Transverse colon (tissue), 4 donors: ENCODE measurements at regions not wholly inside any gene's neighbourhood (a gene's known extent, or its start where the extent isn't known, plus 50 kb on each side); places are given as distances from the start of the nearest gene placed in this dataset.

ENCODE experiments used
- DNase-seq: peaks from one replicate; pipeline ENCODE4 v3.0.0-alpha.2; 2019
- H3K27ac ChIP-seq, 4 donors: fragments of 200-600 bp; sonication (generic); 2 replicates each; pipeline ENCODE4 v1.5.1; 2016 to 2018; ENCODE audit warnings: inconsistent platforms in 4 of 4
- H3K27me3 ChIP-seq: fragments of 200-600 bp; sonication (generic); 2 replicates; pipeline ENCODE4 v1.5.1; 2017; ENCODE audit warnings: inconsistent platforms
- H3K36me3 ChIP-seq, 4 donors: fragments of 200-600 bp; sonication (generic); 2 replicates each; pipeline ENCODE4 v1.5.1; 2017 to 2019; ENCODE audit warnings: inconsistent platforms in 4 of 4
- H3K4me1 ChIP-seq, 4 donors: fragments of 200-600 bp; sonication (generic); 2 replicates each; pipeline ENCODE4 v1.5.1; 2017 to 2020; ENCODE audit warnings: inconsistent platforms in 4 of 4
- H3K4me3 ChIP-seq, 4 donors: fragments of 200-600 bp; sonication (generic); 1 replicate in 1 of 4; 2 replicates in 3 of 4; pipeline versions ENCODE4 v1.5.1 to v1.6.1; 2017 to 2019; ENCODE audit warnings: inconsistent platforms in 4 of 4
- H3K9me3 ChIP-seq, 2 donors: fragments of 200-600 bp; sonication (generic); 2 replicates each; pipeline ENCODE4 v1.5.1; 2017 to 2019; ENCODE audit warnings: inconsistent platforms in 2 of 2
- CTCF ChIP-seq, 5 experiments: fragments of 200-600 bp in 3 of 5; fragments of 450-650 bp in 2 of 5; sonication (generic) in 3 of 5; IDR thresholded peaks; 1 replicate in 2 of 5; 2 replicates in 3 of 5; pipeline ENCODE4 v1.5.1; 2016 to 2017; ENCODE audit warnings: antibody characterized with exemption in 5 of 5, inconsistent platforms in 3 of 5, mild to moderate bottlenecking in 2 of 5, moderate library complexity in 1 of 5
- EP300 ChIP-seq: sonication (generic); formaldehyde crosslinking; IDR thresholded peaks from one replicate; pipeline ENCODE4 v1.6.1; 2017; ENCODE audit warnings: antibody characterized with exemption, low read depth
- POLR2A ChIP-seq: fragments of 450-650 bp; IDR thresholded peaks from one replicate; pipeline ENCODE4 v1.6.1; 2016; ENCODE audit warnings: antibody characterized with exemption, mild to moderate bottlenecking, moderate library complexity
- POLR2AphosphoS5 ChIP-seq, 3 donors: sonication (generic); formaldehyde crosslinking; IDR thresholded peaks; one replicate each; pipeline ENCODE4 v1.6.1; 2016; ENCODE audit warnings: antibody characterized with exemption in 3 of 3
- WGBS, 2 donors: methylation state at CpG; one replicate each; pipeline ENCODE4 v1.1.5; 2018; ENCODE audit warnings: low coverage in 1 of 2; 5-methylcytosine and 5-hydroxymethylcytosine counted together
- in situ Hi-C, 4 donors: fragments of 200-750 bp; cut with MboI; loops; one replicate each; pipeline versions ENCODE4 v1.15.0 to v1.15.1; 2017; ENCODE audit warnings: low sequenced_read_pairs in 3 of 4, low pct_ligation_motif_present in 1 of 4, low pct_unique_long_range_greater_than_20kb in 1 of 4
- intact Hi-C: fragments of 100-400 bp; cut with DNase I; formaldehyde crosslinking; loops from one replicate; pipeline ENCODE4 v1.15.1; 2023; ENCODE audit warnings: low total_unique reads

DNA sequence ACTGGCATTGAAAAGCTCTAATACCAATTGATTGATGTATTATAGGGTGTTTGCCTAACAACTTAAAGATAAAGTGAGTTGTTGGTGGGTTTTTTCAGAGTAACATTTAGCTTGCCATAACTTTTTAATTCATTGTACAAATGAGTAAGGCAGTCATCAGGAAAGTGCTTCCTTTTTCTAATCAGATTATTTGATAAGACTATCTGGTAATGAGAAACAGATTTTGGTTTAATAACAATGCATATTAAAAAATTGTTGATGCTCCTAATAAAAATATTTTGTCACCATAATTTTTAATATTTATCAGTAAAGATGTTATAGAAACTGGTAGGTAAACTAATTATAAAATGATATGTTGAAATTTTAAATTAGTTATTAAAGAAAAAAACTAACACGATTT lies 51.3 kb downstream of the BLTP1 start:
- no peak overlapping the region for H3K27ac ChIP-seq
- 83 to 100% methylated on average over 1 of the region's 1 CpG for WGBS, 2 donors
- no peaks in the 10 kb centered on the region for H3K27me3 ChIP-seq
- H3K9me3 ChIP-seq = no peaks in the 10 kb centered on the region
- intact Hi-C loops (no loop called here), in situ Hi-C loops (no loop called here)
- peaks cover 0 to 49% (median 9%) of the 10 kb centered on the region in 4 donors for H3K36me3 ChIP-seq
- H3K4me3 ChIP-seq = no peak overlapping the region
- H3K4me1 ChIP-seq = no peaks in the 10 kb centered on the region
- DNase-seq = no peak
- TF ChIP-seq POLR2AphosphoS5 (IDR thresholded peaks at IDR 0.05) (no peak), POLR2A (no peak)

DNA sequence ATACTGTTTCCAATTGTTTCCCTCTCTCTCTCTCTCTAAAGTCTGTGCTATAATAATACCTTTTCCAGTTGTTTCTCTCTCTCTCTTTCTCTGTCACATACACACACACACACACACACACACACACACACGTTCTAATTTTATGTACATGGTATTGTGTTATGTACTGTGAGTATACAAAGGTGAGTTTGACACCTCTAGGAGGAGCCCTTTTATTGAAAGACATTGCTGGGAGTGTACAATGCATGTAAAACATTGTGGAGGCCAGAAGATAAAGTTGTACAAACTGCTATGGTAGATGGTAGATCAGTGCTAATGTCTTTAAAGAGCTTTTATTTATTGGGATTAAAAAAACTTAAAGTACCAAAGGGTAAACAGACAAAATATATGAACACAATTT lies 53.6 kb downstream of the BLTP1 start:
- Histone ChIP-seq H3K4me1 (no peaks in the 10 kb centered on the region), H3K27ac (no peak overlapping the region), H3K36me3 (peaks cover 0 to 47% (median 7%) of the 10 kb centered on the region in 4 donors), H3K9me3 (no peaks in the 10 kb centered on the region), H3K27me3 (no peaks in the 10 kb centered on the region), H3K4me3 (no peak overlapping the region)
- no peak for DNase-seq
- no peak for TF ChIP-seq CTCF (IDR thresholded peaks at IDR 0.05)
- TF ChIP-seq EP300 = no peak
- TF ChIP-seq POLR2A = no peak
- TF ChIP-seq POLR2AphosphoS5 (IDR thresholded peaks at IDR 0.05) = no peak
- intact Hi-C loops = no loop called here
- 70 to 80% methylated on average over 1 of the region's 1 CpG for WGBS, 2 donors
- in situ Hi-C loops = no loop called here

DNA sequence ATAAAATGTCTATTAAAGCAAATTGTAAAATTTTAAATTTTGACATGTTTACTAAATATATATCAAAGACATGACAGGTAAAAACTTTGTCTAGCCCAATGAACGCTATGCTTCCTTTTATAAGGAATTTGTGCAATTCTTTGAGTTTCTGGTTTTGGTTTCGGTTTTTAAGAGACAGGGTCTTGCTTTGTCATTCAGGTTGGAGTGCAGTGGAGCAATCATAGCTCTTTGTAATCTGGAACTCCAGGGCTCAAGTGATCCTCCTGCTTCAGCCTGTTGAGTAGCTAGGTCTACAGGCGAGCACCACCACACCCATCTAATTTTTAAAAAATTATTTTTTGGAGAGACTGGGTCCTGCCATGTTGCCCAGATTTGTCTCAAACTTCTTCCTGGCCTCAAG lies 60.7 kb downstream of the BLTP1 start:
- Histone ChIP-seq H3K27me3 (no peaks in the 10 kb centered on the region), H3K27ac (no peak overlapping the region), H3K4me1 (no peaks in the 10 kb centered on the region), H3K9me3 (no peaks in the 10 kb centered on the region), H3K36me3 (peaks cover 0 to 36% (median 10%) of the 10 kb centered on the region in 4 donors), H3K4me3 (no peak overlapping the region)
- no peak for TF ChIP-seq POLR2AphosphoS5 (IDR thresholded peaks at IDR 0.05)
- TF ChIP-seq POLR2A = no peak
- TF ChIP-seq CTCF (IDR thresholded peaks at IDR 0.05) = no peak
- no peak for TF ChIP-seq EP300
- in situ Hi-C loops (no loop called here), intact Hi-C loops (no loop called here)
- no peak for DNase-seq
- 84 to 92% methylated on average over 3 of the region's 3 CpGs for WGBS, 2 donors

DNA sequence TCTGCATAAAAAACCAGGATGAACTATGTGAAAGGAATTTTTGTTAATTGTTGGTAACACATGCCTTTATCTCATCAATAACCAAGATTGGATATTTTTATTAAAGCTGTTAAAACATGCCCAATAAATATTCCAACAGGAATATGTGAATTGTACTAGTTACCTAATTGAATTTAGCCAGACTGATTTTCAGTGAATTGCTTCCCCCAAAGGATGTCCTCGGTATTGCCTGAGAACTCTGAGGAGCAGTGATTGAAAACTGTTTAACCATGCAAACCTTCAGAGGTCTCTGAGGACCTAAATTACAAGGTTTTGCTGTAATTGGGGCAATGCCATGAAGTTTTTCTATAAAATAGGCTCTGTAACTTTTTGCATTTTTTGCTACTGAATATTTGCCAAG lies 66.6 kb downstream of the BLTP1 start:
- Histone ChIP-seq H3K4me1 (peaks cover 0 to 3% (median 0%) of the 10 kb centered on the region in 4 donors), H3K27ac (no peak overlapping the region), H3K4me3 (no peak overlapping the region), H3K27me3 (no peaks in the 10 kb centered on the region), H3K36me3 (peaks cover 0 to 36% (median 12%) of the 10 kb centered on the region in 4 donors), H3K9me3 (no peaks in the 10 kb centered on the region)
- in situ Hi-C loops = no loop called here
- TF ChIP-seq POLR2AphosphoS5 (IDR thresholded peaks at IDR 0.05) (no peak), POLR2A (no peak), EP300 (no peak), CTCF (IDR thresholded peaks at IDR 0.05) (peak in 4 of 5 experiments; percentile 14 to 30 (median 24))
- no peak for DNase-seq
- intact Hi-C loops = no loop called here
- 39 to 50% methylated on average over 1 of the region's 1 CpG for WGBS, 2 donors

- H3K36me3 ChIP-seq = peaks cover 0 to 36% (median 14%) of the 10 kb centered on the region in 4 donors
- no peak for TF ChIP-seq POLR2A
- no peak for TF ChIP-seq POLR2AphosphoS5 (IDR thresholded peaks at IDR 0.05)
- no peak for TF ChIP-seq CTCF (IDR thresholded peaks at IDR 0.05)
- no peak for TF ChIP-seq EP300
- no peak overlapping the region for H3K4me3 ChIP-seq
- H3K27me3 ChIP-seq = no peaks in the 10 kb centered on the region
- WGBS, 2 donors = 55 to 67% methylated on average over 2 of the region's 2 CpGs
- no peak for DNase-seq
- H3K9me3 ChIP-seq = no peaks in the 10 kb centered on the region
- peaks cover 0 to 3% (median 0%) of the 10 kb centered on the region in 4 donors for H3K4me1 ChIP-seq
- intact Hi-C loops = no loop called here
- H3K27ac ChIP-seq = no peak overlapping the region
- in situ Hi-C loops = no loop called here
These were observed 67.2 kb downstream of the BLTP1 start for GRCh38 chr4:122219356-122219755.
